Cardiac fibroblast (primary cell): ENCODE measurements at regions not wholly inside any gene's neighbourhood (a gene's known extent, or its start where the extent isn't known, plus 50 kb on each side); places are given as distances from the start of the nearest gene placed in this dataset.

Experiments
- DNase-seq, 2 donors: peaks; one replicate each; pipeline versions ENCODE4 v3.0.0 to v3.0.0-alpha.2; 2010; ENCODE audit warnings: low read depth in 2 of 2
- H3K4me3 ChIP-seq, 2 donors: replicated peaks in 1 of 2; 1 replicate in 1 of 2; 2 replicates in 1 of 2; pipeline ENCODE4 v1.5.1; 2011; ENCODE audit warnings: low read depth in 2 of 2, low read length in 2 of 2, mild to moderate bottlenecking in 2 of 2, moderate library complexity in 1 of 2
- CTCF ChIP-seq: IDR thresholded peaks from one replicate; pipeline ENCODE4 v1.5.1; 2011; ENCODE audit warnings: low read depth, mild to moderate bottlenecking, low read length, inconsistent platforms

DNA sequence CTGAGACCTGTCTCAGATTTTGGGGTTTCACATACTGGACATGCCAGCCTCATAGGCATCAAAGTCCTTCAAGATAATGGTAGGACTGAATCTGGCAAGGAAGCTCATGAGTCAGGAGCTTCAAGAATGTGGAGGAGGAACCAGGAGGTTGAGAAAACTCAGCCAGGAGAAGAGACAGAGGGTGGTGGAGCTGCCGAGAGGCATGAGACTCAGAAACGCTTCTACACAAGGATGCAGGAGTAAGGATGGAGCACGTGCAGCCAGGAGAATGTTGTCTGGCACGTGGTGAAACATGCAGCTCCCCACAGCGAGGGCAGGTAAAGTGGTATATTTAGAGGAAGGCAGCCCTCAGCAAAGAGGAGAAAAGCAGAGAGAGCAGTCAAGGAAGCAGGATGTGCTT, 148.7 kb upstream of the ISX start:
- DNase-seq, result no peak
- H3K4me3 ChIP-seq, result no peak overlapping the region
- TF ChIP-seq CTCF, result no peak

GRCh38 chr22:34931026-34931425, 134.9 kb upstream of the ISX start:
- DNase-seq, result no peak
- TF ChIP-seq CTCF, result no peak
- H3K4me3 ChIP-seq, result no peak overlapping the region

GRCh38 chr22:34934261-34934660, 131.7 kb upstream of the ISX start:
- TF ChIP-seq CTCF, result no peak
- no peak for DNase-seq
- H3K4me3 ChIP-seq, result no peak overlapping the region

DNA sequence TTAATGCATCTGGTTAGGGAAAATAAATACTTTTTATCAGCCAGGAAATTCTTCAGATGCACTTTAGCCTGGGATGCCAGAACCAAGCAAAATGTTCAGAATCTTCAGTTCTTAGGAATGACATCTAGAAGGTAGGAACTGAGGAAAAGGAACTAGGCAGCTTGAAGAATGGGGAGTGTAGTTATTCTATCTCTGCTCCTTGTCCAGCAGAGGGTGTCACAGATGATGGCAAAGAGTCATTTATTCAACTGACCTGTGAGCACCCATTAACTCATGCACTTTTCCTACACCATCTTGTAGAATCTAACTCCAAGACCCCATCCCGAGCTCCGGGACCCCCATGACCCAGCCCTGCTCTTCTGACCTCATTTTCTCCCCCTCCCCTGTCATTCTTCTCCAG, 122.1 kb upstream of the ISX start:
- no peak for TF ChIP-seq CTCF
- DNase-seq, result no peak

DNA sequence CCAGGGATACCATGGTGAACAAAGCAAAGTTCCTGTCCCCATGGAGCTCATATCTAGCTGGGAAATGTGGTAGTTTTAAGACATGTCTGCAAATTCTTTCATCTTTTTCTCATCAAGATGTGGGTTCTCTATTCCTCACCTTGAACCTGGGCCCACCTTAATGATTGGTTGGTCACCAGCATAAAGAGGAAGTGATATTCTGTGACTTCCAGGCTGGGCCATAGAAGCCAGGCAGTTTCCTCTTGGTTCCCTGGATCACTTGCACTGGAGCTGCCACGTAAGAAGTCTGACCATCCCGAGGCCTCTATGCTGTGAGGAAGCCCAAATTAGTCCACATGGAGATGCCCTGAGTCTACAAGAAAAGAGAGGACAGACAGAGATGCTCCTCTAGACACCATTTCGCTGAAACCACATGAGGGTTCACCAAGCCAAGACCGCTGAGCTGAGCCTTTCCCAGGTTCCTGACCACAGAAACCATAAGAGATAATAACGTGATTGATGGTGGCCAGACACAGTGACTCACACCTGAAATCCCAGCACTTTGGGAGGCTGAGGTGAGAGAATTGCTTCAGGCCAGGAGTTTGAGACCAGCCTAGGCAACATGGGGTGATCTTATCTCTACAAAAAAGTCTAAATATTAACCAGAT, 119.5 kb upstream of the ISX start:
- no peak overlapping the region for H3K4me3 ChIP-seq
- no peak for DNase-seq
- no peak for TF ChIP-seq CTCF

More for the DNA sequence above, 122.1 kb upstream of the ISX start:
- no peak overlapping the region for H3K4me3 ChIP-seq

DNA sequence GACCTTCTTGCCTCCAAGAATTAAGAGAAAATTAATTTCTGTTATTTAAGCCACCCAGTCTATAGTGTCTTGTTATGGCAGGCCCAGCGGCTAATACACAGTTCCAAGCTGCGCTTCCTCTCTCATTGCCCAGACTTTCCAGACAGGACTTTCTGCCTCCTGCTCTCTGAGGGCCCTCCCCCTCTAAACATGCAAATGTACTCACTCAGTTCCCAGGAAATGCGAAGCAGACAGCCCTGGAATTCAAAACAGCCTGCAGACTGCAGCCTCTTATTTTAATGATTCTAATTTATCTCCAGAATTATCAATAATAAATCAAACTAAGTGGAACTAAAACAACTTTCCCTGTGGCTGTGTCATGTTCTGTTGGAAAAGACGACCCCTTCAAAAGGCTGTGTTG, 115.5 kb upstream of the ISX start:
- H3K4me3 ChIP-seq, result no peak overlapping the region
- DNase-seq, result no peak
- TF ChIP-seq CTCF, result no peak

- no peak overlapping the region for H3K4me3 ChIP-seq
- DNase-seq, result no peak
- TF ChIP-seq CTCF, result no peak
These were observed 114.7 kb upstream of the ISX start for GRCh38 chr22:34951212-34951611.
